ENCODE measurements at regions not wholly inside any gene's neighbourhood (a gene's known extent, or its start where the extent isn't known, plus 50 kb on each side); places are given as distances from the start of the nearest gene placed in this dataset.

DNA sequence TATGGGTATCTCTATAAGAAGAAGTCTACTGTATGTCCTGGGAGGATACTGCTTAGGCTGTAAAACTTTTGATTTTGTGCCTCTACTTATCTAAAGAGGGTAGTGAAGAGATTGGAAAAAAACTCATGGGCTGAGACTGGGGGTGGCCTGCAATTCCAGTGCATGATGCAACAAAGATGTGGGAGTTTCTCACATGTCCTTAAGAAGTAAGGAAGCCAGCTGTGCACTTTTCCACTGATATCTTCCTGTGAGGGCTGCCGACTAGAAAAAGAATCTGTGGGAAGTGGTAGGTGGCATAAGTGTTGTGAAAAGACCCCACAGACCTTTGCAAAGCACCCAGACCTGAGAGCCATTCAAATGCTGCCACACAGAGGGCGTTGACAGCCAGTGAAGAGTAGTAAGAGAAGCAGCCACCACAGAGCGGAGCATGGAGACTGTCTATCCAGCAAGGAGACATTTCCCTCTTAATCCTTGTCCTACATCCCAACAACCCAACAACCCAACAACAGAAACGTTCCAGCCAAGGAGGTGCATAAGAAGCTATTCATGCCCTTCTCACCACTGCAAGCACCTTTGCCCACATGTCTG is 65.1 kb downstream of the PFDN4 start:
- DNase-seq, result no peak
- Histone ChIP-seq H3K27me3 (ENCODE audit: control insufficient read depth, insufficient read depth, low read length) (no peaks in the 10 kb centered on the region), H3K4me1 (ENCODE audit: control insufficient read depth, insufficient read depth, low read length) (no peaks in the 10 kb centered on the region), H3K4me3 (ENCODE audit: low read length) (no peak overlapping the region), H3K36me3 (ENCODE audit: control insufficient read depth, insufficient read depth, low read length) (no peaks in the 10 kb centered on the region), H3K9me3 (ENCODE audit: control insufficient read depth, low read depth, low read length) (no peaks in the 10 kb centered on the region), H3K27ac (ENCODE audit: low read length) (no peak overlapping the region)
- WGBS (ENCODE audit: insufficient coverage, low lambda C conversion rate), result 63% methylated on average over 2 of the region's 4 CpGs

DNA sequence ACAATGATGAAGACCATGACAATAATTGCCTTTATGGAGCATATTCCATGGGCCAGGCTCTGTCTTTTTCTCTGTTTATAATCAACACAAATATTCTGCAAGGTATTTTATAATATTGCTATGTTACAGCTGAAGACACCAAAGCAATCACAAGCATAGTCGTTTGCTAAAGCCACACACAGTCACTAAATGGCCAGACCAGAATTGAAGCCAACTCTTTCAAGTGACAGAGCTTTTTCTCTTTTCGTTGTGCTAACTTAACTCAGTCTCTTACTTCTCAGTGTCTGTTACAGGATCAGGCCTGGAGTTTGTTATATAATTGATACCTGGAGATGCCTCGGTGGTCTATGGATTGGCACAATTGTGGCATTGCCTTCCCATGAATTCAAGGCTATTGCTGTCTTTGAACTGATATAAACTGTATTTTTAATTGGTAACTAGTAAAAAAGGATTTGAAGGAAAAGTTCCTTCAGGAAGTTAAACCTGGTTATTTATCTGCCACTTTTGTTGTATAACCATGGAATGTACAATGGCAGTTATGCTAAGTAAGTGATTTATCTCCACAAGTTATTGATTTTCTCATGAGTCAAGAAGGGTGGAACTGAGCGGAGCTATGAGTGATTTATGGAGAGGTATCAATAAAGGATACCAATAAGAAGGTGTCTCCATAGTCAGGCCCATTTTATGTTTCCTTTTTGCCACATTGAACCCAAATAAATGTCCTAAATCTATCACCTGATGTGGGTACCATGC is 67.6 kb downstream of the PFDN4 start:
- Histone ChIP-seq H3K27ac (ENCODE audit: low read length) (no peak overlapping the region), H3K27me3 (ENCODE audit: control insufficient read depth, insufficient read depth, low read length) (no peaks in the 10 kb centered on the region), H3K9me3 (ENCODE audit: control insufficient read depth, low read depth, low read length) (no peaks in the 10 kb centered on the region), H3K4me1 (ENCODE audit: control insufficient read depth, insufficient read depth, low read length) (no peaks in the 10 kb centered on the region), H3K36me3 (ENCODE audit: control insufficient read depth, insufficient read depth, low read length) (no peaks in the 10 kb centered on the region), H3K4me3 (ENCODE audit: low read length) (no peak overlapping the region)
- DNase-seq, result no peak
- WGBS (ENCODE audit: insufficient coverage, low lambda C conversion rate), result no CpG with 5 or more reads among the region's 4 CpGs

GRCh38 chr20:54276577-54277169 is 68.8 kb downstream of the PFDN4 start:
- H3K27me3 ChIP-seq (ENCODE audit: control insufficient read depth, insufficient read depth, low read length), result no peaks in the 10 kb centered on the region
- no peak overlapping the region for H3K4me3 ChIP-seq (ENCODE audit: low read length)
- H3K36me3 ChIP-seq (ENCODE audit: control insufficient read depth, insufficient read depth, low read length), result no peaks in the 10 kb centered on the region
- no peaks in the 10 kb centered on the region for H3K9me3 ChIP-seq (ENCODE audit: control insufficient read depth, low read depth, low read length)
- WGBS (ENCODE audit: insufficient coverage, low lambda C conversion rate), result no CpG with 5 or more reads among the region's 4 CpGs
- DNase-seq, result no peak
- H3K4me1 ChIP-seq (ENCODE audit: control insufficient read depth, insufficient read depth, low read length), result no peaks in the 10 kb centered on the region
- no peak overlapping the region for H3K27ac ChIP-seq (ENCODE audit: low read length)

DNA sequence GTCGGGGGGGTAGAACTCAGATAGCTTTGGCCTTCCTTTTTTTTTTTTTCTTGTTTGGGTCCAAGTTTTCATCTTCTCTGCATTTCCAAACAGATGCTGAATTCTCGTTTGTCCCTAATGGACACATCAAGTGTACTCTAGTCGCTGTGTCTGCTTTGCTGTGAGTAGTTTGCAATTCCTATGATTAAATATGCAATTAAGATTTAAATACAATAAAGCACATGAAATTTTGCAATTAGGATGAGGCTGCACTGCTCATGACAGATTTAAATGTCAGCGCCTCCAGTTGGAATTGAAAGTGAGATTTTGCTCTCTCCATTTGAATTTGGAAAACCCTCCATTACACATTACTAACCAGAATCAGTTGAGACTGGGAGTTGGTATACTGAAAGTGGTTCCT is 70.4 kb downstream of the PFDN4 start:
- no peak overlapping the region for H3K4me3 ChIP-seq (ENCODE audit: low read length)
- no peaks in the 10 kb centered on the region for H3K9me3 ChIP-seq (ENCODE audit: control insufficient read depth, low read depth, low read length)
- no peaks in the 10 kb centered on the region for H3K4me1 ChIP-seq (ENCODE audit: control insufficient read depth, insufficient read depth, low read length)
- no peak overlapping the region for H3K27ac ChIP-seq (ENCODE audit: low read length)
- no peaks in the 10 kb centered on the region for H3K27me3 ChIP-seq (ENCODE audit: control insufficient read depth, insufficient read depth, low read length)
- 83% methylated on average over 2 of the region's 4 CpGs for WGBS (ENCODE audit: insufficient coverage, low lambda C conversion rate)
- H3K36me3 ChIP-seq (ENCODE audit: control insufficient read depth, insufficient read depth, low read length), result no peaks in the 10 kb centered on the region
- DNase-seq, result no peak

DNA sequence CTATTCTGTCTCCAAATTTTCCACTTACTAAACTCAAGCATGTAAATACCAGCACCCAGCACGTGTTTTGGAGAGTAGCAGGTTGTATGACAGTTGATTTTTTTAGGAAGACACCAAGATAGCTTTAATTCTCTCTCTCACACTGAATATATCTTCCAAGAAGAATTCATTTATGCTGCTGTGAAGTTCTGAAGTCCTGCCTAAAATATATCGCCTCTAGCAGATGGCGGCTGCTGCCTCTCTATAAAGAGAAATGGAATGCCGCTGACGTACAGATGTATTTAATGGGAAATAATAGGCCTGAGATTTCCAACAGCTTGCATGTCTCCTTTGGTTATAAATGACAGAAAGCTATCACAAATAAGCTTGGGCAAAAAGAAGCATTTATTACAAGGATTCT is 74.7 kb downstream of the PFDN4 start:
- WGBS (ENCODE audit: insufficient coverage, low lambda C conversion rate), result no CpG with 5 or more reads among the region's 5 CpGs
- H3K9me3 ChIP-seq (ENCODE audit: control insufficient read depth, low read depth, low read length), result no peaks in the 10 kb centered on the region
- H3K4me3 ChIP-seq (ENCODE audit: low read length), result no peak overlapping the region
- no peaks in the 10 kb centered on the region for H3K36me3 ChIP-seq (ENCODE audit: control insufficient read depth, insufficient read depth, low read length)
- no peak overlapping the region for H3K27ac ChIP-seq (ENCODE audit: low read length)
- no peaks in the 10 kb centered on the region for H3K4me1 ChIP-seq (ENCODE audit: control insufficient read depth, insufficient read depth, low read length)
- no peaks in the 10 kb centered on the region for H3K27me3 ChIP-seq (ENCODE audit: control insufficient read depth, insufficient read depth, low read length)
- no peak for DNase-seq

GRCh38 chr20:54283253-54283652 is 75.4 kb downstream of the PFDN4 start:
- H3K36me3 ChIP-seq (ENCODE audit: control insufficient read depth, insufficient read depth, low read length), result no peaks in the 10 kb centered on the region

DNA sequence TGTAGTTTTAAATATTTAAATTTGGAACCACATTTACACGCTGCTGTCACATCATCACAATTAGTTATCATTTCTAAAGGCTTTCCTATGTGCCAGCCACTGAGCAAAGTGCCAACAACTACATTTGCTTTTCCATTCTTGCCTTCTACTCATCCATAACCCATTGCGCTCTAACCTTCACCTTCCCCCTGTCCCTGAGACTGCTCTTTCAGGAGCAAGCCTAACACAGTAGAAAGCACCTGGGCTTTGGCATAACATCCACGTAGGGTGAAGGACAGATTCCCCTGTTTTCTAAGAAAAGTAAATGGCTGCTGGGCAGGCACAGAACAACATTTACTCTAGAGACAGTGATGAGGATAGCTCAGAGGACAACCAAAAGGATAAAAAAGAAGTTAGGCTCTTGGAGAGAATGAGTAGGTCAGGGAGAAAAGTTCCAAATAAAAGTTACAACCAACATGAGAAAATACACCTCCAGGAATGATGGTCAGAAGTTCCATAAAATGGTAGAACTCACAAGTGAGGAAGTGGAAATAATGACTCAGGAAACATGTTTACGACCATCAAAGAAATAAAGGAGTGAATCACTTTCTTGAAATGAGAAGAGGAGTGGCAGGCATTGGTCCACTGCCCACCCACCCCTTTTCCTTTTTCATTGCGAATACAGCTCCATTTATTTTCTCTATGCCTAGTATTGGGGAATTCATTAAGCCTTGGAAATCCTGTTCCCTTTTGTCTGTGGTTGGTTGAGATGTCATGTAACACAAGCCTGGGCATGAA is 77.2 kb downstream of the PFDN4 start:
- Histone ChIP-seq H3K36me3 (ENCODE audit: control insufficient read depth, insufficient read depth, low read length) (no peaks in the 10 kb centered on the region), H3K27me3 (ENCODE audit: control insufficient read depth, insufficient read depth, low read length) (no peaks in the 10 kb centered on the region), H3K9me3 (ENCODE audit: control insufficient read depth, low read depth, low read length) (no peaks in the 10 kb centered on the region), H3K27ac (ENCODE audit: low read length) (no peak overlapping the region), H3K4me3 (ENCODE audit: low read length) (no peak overlapping the region), H3K4me1 (ENCODE audit: control insufficient read depth, insufficient read depth, low read length) (no peaks in the 10 kb centered on the region)
- DNase-seq, result no peak
- WGBS (ENCODE audit: insufficient coverage, low lambda C conversion rate), result 73% methylated on average over 4 of the region's 5 CpGs

More at GRCh38 chr20:54283253-54283652, 75.4 kb downstream of the PFDN4 start:
- H3K27me3 ChIP-seq (ENCODE audit: control insufficient read depth, insufficient read depth, low read length), result no peaks in the 10 kb centered on the region
- WGBS (ENCODE audit: insufficient coverage, low lambda C conversion rate), result 100% methylated on average over 2 of the region's 2 CpGs
- H3K27ac ChIP-seq (ENCODE audit: low read length), result no peak overlapping the region
- H3K4me1 ChIP-seq (ENCODE audit: control insufficient read depth, insufficient read depth, low read length), result no peaks in the 10 kb centered on the region
- H3K4me3 ChIP-seq (ENCODE audit: low read length), result no peak overlapping the region
- no peaks in the 10 kb centered on the region for H3K9me3 ChIP-seq (ENCODE audit: control insufficient read depth, low read depth, low read length)
- no peak for DNase-seq

GRCh38 chr20:54290636-54291035 is 82.7 kb downstream of the PFDN4 start:
- WGBS (ENCODE audit: insufficient coverage, low lambda C conversion rate), result 100% methylated on average over 1 of the region's 6 CpGs
- Histone ChIP-seq H3K27me3 (ENCODE audit: control insufficient read depth, insufficient read depth, low read length) (no peaks in the 10 kb centered on the region), H3K36me3 (ENCODE audit: control insufficient read depth, insufficient read depth, low read length) (no peaks in the 10 kb centered on the region), H3K4me3 (ENCODE audit: low read length) (no peak overlapping the region), H3K4me1 (ENCODE audit: control insufficient read depth, insufficient read depth, low read length) (no peaks in the 10 kb centered on the region), H3K27ac (ENCODE audit: low read length) (no peak overlapping the region), H3K9me3 (ENCODE audit: control insufficient read depth, low read depth, low read length) (no peaks in the 10 kb centered on the region)
- no peak for DNase-seq

- H3K27ac ChIP-seq (ENCODE audit: low read length), result no peak overlapping the region
- no peaks in the 10 kb centered on the region for H3K27me3 ChIP-seq (ENCODE audit: control insufficient read depth, insufficient read depth, low read length)
- H3K9me3 ChIP-seq (ENCODE audit: control insufficient read depth, low read depth, low read length), result no peaks in the 10 kb centered on the region
- no peak overlapping the region for H3K4me3 ChIP-seq (ENCODE audit: low read length)
- no peaks in the 10 kb centered on the region for H3K4me1 ChIP-seq (ENCODE audit: control insufficient read depth, insufficient read depth, low read length)
- no peak for DNase-seq
- H3K36me3 ChIP-seq (ENCODE audit: control insufficient read depth, insufficient read depth, low read length), result no peaks in the 10 kb centered on the region
- WGBS (ENCODE audit: insufficient coverage, low lambda C conversion rate), result 64% methylated on average over 3 of the region's 3 CpGs
Measured at GRCh38 chr20:54291339-54292010, 83.6 kb downstream of the PFDN4 start.

DNA sequence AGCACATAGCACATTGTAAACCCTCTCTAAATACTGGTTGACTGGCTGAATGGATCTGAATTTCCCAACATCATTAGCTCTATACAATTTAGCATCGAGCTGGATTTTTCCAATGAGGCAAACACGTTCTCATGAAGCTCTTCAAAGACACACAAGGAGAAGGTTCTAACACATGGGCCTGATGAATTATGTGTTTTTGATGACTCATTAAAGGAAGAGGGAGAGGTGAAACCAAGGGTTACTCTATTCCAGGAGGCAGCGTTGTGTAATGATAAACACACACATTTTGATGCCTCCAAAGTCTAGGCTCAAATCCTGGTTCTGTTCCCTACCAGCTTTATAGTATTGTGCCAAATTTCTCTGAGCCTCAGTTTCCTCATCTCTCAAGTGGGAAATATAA is 84.3 kb downstream of the PFDN4 start:
- DNase-seq, result no peak
- no peaks in the 10 kb centered on the region for H3K4me1 ChIP-seq (ENCODE audit: control insufficient read depth, insufficient read depth, low read length)
- H3K27me3 ChIP-seq (ENCODE audit: control insufficient read depth, insufficient read depth, low read length), result no peaks in the 10 kb centered on the region
- no CpG with 5 or more reads among the region's 3 CpGs for WGBS (ENCODE audit: insufficient coverage, low lambda C conversion rate)
- no peak overlapping the region for H3K4me3 ChIP-seq (ENCODE audit: low read length)
- no peak overlapping the region for H3K27ac ChIP-seq (ENCODE audit: low read length)
- H3K9me3 ChIP-seq (ENCODE audit: control insufficient read depth, low read depth, low read length), result no peaks in the 10 kb centered on the region
- H3K36me3 ChIP-seq (ENCODE audit: control insufficient read depth, insufficient read depth, low read length), result no peaks in the 10 kb centered on the region

All from large intestine (tissue), 3 donors.